GM12878 (cell line): ENCODE measurements at regions not wholly inside any gene's neighbourhood (a gene's known extent, or its start where the extent isn't known, plus 50 kb on each side); places are given as distances from the start of the nearest gene placed in this dataset.

Experiments
- ATAC-seq: fragments of 200-7000 bp; cut with Tn5 transposase; 3 replicates; pipeline ENCODE4 v1.9.1; 2020; ENCODE audit warnings: mild to moderate bottlenecking, moderate library complexity
- BruUV-seq: library from RNA; stranded (reverse); fragments of 400-500 nt; replicated peaks from 2 replicates; lab custom pipeline; 2021; lab: Mats Ljungman, UMichigan
- CTCF ChIA-PET: fragments of 300-600 bp; sonication (Branson Sonifier 250); formaldehyde crosslinking; extraction: SDS; loops from one replicate; lab custom pipeline; 2021; ENCODE audit warnings: inconsistent platforms; lab: Yijun Ruan, JAX
- POLR2A ChIA-PET: fragments of 350-600 bp; formaldehyde crosslinking; extraction: SDS; loops from one replicate; lab custom pipeline; 2021; ENCODE audit warnings: inconsistent platforms; lab: Charles Lee
- RAD21 ChIA-PET: fragments of 300-600 bp; sonication (Branson Sonifier 250); formaldehyde crosslinking; loops from one replicate; lab custom pipeline; 2023; ENCODE audit warnings: antibody characterized with exemption; ENCODE audit not compliant: unreplicated experiment; lab: Charles Lee
- SMC1A ChIA-PET: fragments of 300-600 bp; sonication (Branson Sonifier 250); formaldehyde crosslinking; loops from one replicate; lab custom pipeline; 2023; ENCODE audit not compliant: unreplicated experiment, uncharacterized antibody; lab: Charles Lee
- DNase-seq: peaks from one replicate; pipeline ENCODE4 v3.0.0-alpha.2; 2011; ENCODE audit warnings: low read depth, low spot score
- FAIRE-seq: peaks from 3 replicates; lab custom pipeline; 2011; peaks lifted over from hg19 to GRCh38; lab: Jason Lieb, UNC
- H2AFZ ChIP-seq: 2 replicates; pipeline ENCODE4 v1.6.0; 2011; ENCODE audit warnings: low read depth, low read length, control low read depth; ENCODE audit not compliant: control insufficient read depth
- H3K27ac ChIP-seq: 2 replicates; pipeline ENCODE4 v1.5.1; 2011; ENCODE audit warnings: control low read depth; ENCODE audit not compliant: control insufficient read depth, insufficient read depth
- H3K27me3 ChIP-seq, 2 experiments: replicated peaks in 1 of 2; 2 replicates each; pipeline versions ENCODE4 v1.6.0 to v1.6.1; 2011; ENCODE audit warnings: low read length in 1 of 2; ENCODE audit not compliant: control insufficient read depth in 2 of 2, insufficient read depth in 2 of 2
- H3K36me3 ChIP-seq, 2 experiments: 2 replicates each; pipeline ENCODE4 v1.5.1; 2011; ENCODE audit warnings: low read length in 1 of 2; ENCODE audit not compliant: control insufficient read depth in 2 of 2, insufficient read depth in 2 of 2
- H3K4me1 ChIP-seq: 2 replicates; pipeline ENCODE4 v1.6.1; 2011; ENCODE audit warnings: mild to moderate bottlenecking, low read length, moderate library complexity, mixed read lengths; ENCODE audit not compliant: control insufficient read depth, insufficient read depth
- H3K4me2 ChIP-seq: 2 replicates; pipeline ENCODE4 v1.6.0; 2011; ENCODE audit warnings: control low read depth; ENCODE audit not compliant: control insufficient read depth, insufficient read depth
- H3K4me3 ChIP-seq: fragments of 200-600 bp; sonication (generic); 2 replicates; pipeline ENCODE4 v1.5.1; 2016
- H3K79me2 ChIP-seq: 2 replicates; pipeline ENCODE4 v1.6.0; 2011; ENCODE audit warnings: low read length; ENCODE audit not compliant: control insufficient read depth, insufficient read depth
- H3K9ac ChIP-seq: 2 replicates; pipeline ENCODE4 v1.8.0; 2011; ENCODE audit warnings: low read length, control low read depth, mixed read lengths; ENCODE audit not compliant: control insufficient read depth, insufficient read depth
- H3K9me3 ChIP-seq: replicated peaks from 3 replicates; pipeline ENCODE4 v1.5.1; 2011; ENCODE audit warnings: mild to moderate bottlenecking, low read length; ENCODE audit not compliant: control insufficient read depth, insufficient read depth
- H4K20me1 ChIP-seq: 2 replicates; pipeline ENCODE4 v1.6.0; 2011; ENCODE audit not compliant: control insufficient read depth, insufficient read depth
- BCL11A ChIP-seq: IDR thresholded peaks from 2 replicates; pipeline ENCODE4 v1.6.1; 2011; ENCODE audit warnings: low read depth, low read length
- CHD2 ChIP-seq: IDR thresholded peaks from 2 replicates; pipeline ENCODE4 v1.6.1; 2011; ENCODE audit warnings: low read depth, low read length, improper control_type of control experiment, borderline replicate concordance
- CREB1 ChIP-seq: IDR thresholded peaks from 2 replicates; pipeline ENCODE4 v1.6.1; 2012; ENCODE audit warnings: low read depth, mild to moderate bottlenecking, inconsistent platforms
- KAT2A ChIP-seq: conservative IDR thresholded peaks from 2 replicates; pipeline ENCODE4 v1.6.1; 2011; ENCODE audit warnings: low read depth, low read length; ENCODE audit not compliant: control insufficient read depth
- MXI1 ChIP-seq: fragments of 150-350 bp; IDR thresholded peaks from 2 replicates; pipeline ENCODE4 v1.6.1; 2011; ENCODE audit warnings: low read depth, mild to moderate bottlenecking, inconsistent platforms, low read length, improper control_type of control experiment
- NFIC ChIP-seq: IDR thresholded peaks from 2 replicates; pipeline ENCODE4 v1.6.1; 2012; ENCODE audit warnings: low read depth, mild to moderate bottlenecking, inconsistent platforms, low read length, moderate library complexity
- NFYB ChIP-seq: IDR thresholded peaks from 2 replicates; pipeline ENCODE4 v1.6.1; 2011; ENCODE audit warnings: low read depth, mild to moderate bottlenecking, low read length, improper control_type of control experiment, moderate library complexity; ENCODE audit not compliant: insufficient read depth
- NR2C2 ChIP-seq: IDR thresholded peaks from 2 replicates; pipeline ENCODE4 v1.6.1; 2011; ENCODE audit warnings: borderline replicate concordance, low read depth; ENCODE audit not compliant: control insufficient read depth, insufficient read length
- SMC3 ChIP-seq: IDR thresholded peaks from 2 replicates; pipeline ENCODE4 v1.6.1; 2011; ENCODE audit warnings: low read length, improper control_type of control experiment, borderline replicate concordance
- SUZ12 ChIP-seq: fragments of 200-600 bp; sonication (generic); IDR thresholded peaks from one replicate; pipeline ENCODE4 v1.6.1; 2018; ENCODE audit warnings: antibody characterized with exemption, mild to moderate bottlenecking; ENCODE audit not compliant: unreplicated experiment
- TAF1 ChIP-seq: IDR thresholded peaks from 2 replicates; pipeline ENCODE4 v1.6.1; 2011; ENCODE audit warnings: mild to moderate bottlenecking, low read depth, low read length, borderline replicate concordance
- WGBS: methylation state at CpG from one replicate; pipeline ENCODE4 v1.1.6; 2016; ENCODE audit warnings: low lambda C conversion rate; ENCODE audit not compliant: insufficient replicate concordance, insufficient coverage; ENCODE audit errors: missing lambda C conversion rate; 5-methylcytosine and 5-hydroxymethylcytosine counted together
- in situ Hi-C: fragments of 300-500 bp; cut with MboI; formaldehyde crosslinking; loops from 9 replicates; pipeline ENCODE4 v1.14.3; 2018; ENCODE audit warnings: mixed read lengths
- intact Hi-C: fragments of 100-400 bp; cut with micrococcal nuclease; formaldehyde crosslinking; loops from one replicate; pipeline ENCODE4 v1.14.2; 2022; ENCODE audit not compliant: unreplicated experiment
- TF ChIP-seq, protein P1 (sequence below): IDR thresholded peaks from 2 replicates; pipeline ENCODE4 v1.6.1; 2011; ENCODE audit warnings: low read depth, mild to moderate bottlenecking, low read length, moderate library complexity, borderline replicate concordance; ENCODE audit errors: extremely low read depth

DNA sequence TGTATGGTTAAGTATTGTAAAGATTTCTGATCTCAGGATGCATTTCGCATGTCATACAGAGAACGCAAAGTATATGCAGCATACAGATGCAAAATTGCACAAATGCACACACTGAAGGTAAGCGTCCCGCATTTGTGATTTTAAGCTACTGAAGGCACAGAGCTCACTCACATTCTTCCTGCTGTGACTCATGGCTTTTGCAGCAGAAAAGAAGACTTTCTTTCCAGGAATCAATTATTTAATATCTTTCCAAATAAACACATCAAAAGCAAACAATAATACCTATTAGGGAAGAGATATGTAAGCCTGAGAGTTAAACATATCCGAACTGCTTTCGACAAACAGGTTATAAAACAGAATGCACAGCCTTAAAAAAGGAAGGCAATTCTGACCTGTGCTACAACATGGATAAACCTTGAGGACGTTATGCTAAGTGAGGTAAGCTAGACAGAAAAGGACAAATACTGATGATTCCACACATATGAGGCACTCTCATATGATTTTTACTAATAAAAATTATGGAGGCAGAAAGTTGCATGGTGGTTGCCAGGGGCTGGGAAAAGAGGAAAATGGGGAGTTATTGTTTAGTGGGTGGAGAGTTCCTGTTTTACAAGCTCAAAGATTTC, 109.0 kb downstream of the TFAP2A start:
- Histone ChIP-seq H3K4me2 (no peak overlapping the region), H3K9me3 (no peaks in the 10 kb centered on the region), H4K20me1 (no peaks in the 10 kb centered on the region), H3K4me1 (no peaks in the 10 kb centered on the region), H3K79me2 (no peaks in the 10 kb centered on the region), H3K27ac (no peak overlapping the region), H3K4me3 (no peak overlapping the region), H3K9ac (no peak overlapping the region), H3K27me3 (no peaks in the 10 kb centered on the region), H3K36me3 (no peaks in the 10 kb centered on the region), H2AFZ (no peak overlapping the region)
- 69% methylated on average over 7 of the region's 7 CpGs for WGBS
- in situ Hi-C loops (no loop called here), intact Hi-C loops (no loop called here)
- no TSS peak for BruUV-seq
- ChIA-PET POLR2A (no interaction called here), CTCF (interaction anchor here (1.7 kb wide), 1 partner anchor 50 kb away, joined by 3 read pairs; no protein-coding TSS in a partner anchor), RAD21 (no interaction called here), SMC1A (no interaction called here)
- ATAC-seq = no peak
- no peak for FAIRE-seq
- no peak for TF ChIP-seq SMC3
- TF ChIP-seq BCL11A = no peak
- TF ChIP-seq NFYB = no peak
- TF ChIP-seq TAF1 = no peak
- no peak for TF ChIP-seq MXI1
- TF ChIP-seq CREB1 = no peak
- TF ChIP-seq NR2C2 = no peak
- no peak for TF ChIP-seq CHD2
- no peak for TF ChIP-seq KAT2A
- TF ChIP-seq NFIC = no peak
- no peak for TF ChIP-seq SUZ12
- TF ChIP-seq, protein P1, sequence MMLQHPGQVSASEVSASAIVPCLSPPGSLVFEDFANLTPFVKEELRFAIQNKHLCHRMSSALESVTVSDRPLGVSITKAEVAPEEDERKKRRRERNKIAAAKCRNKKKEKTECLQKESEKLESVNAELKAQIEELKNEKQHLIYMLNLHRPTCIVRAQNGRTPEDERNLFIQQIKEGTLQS = no peak
- no peak for DNase-seq
